GM12878 (cell line): ENCODE measurements at regions not wholly inside any gene's neighbourhood (a gene's known extent, or its start where the extent isn't known, plus 50 kb on each side); places are given as distances from the start of the nearest gene placed in this dataset.

ENCODE experiments used
- ATF3 ChIP-seq: IDR thresholded peaks from 2 replicates; pipeline ENCODE4 v1.6.1; 2011; ENCODE audit warnings: low read depth, mild to moderate bottlenecking, low read length, moderate library complexity, borderline replicate concordance; ENCODE audit errors: extremely low read depth
- BACH1 ChIP-seq: fragments of 450-650 bp; IDR thresholded peaks from 2 replicates; pipeline ENCODE4 v1.6.1; 2017; ENCODE audit warnings: mild to moderate bottlenecking, borderline replicate concordance
- BCLAF1 ChIP-seq: fragments of 450-650 bp; IDR thresholded peaks from 2 replicates; pipeline ENCODE4 v1.6.1; 2017; ENCODE audit warnings: antibody characterized with exemption, mild to moderate bottlenecking, moderate library complexity
- CEBPB ChIP-seq, 2 experiments: fragments of 150-350 bp in 1 of 2; IDR thresholded peaks; 2 replicates each; pipeline ENCODE4 v1.6.1; 2012 to 2014; ENCODE audit warnings: low read depth in 2 of 2, low read length in 2 of 2, borderline replicate concordance in 1 of 2, inconsistent platforms in 1 of 2
- FOXM1 ChIP-seq: IDR thresholded peaks from 2 replicates; pipeline ENCODE4 v1.6.1; 2012; ENCODE audit warnings: low read depth, mild to moderate bottlenecking, inconsistent platforms, low read length, moderate library complexity
- IKZF1 ChIP-seq: fragments of 450-650 bp; conservative IDR thresholded peaks from 2 replicates; pipeline ENCODE4 v1.6.1; 2017; ENCODE audit warnings: antibody characterized with exemption, mild to moderate bottlenecking
- IRF4 ChIP-seq: IDR thresholded peaks from 2 replicates; pipeline ENCODE4 v1.6.1; 2011; ENCODE audit warnings: low read depth, low read length
- MYB ChIP-seq: fragments of 150-350 bp; IDR thresholded peaks from 2 replicates; pipeline ENCODE4 v1.6.1; 2014; ENCODE audit warnings: mild to moderate bottlenecking, low read depth, low read length, borderline replicate concordance
- NBN ChIP-seq: fragments of 450-650 bp; IDR thresholded peaks from 2 replicates; pipeline ENCODE4 v1.6.1; 2016
- POU2F2 ChIP-seq: IDR thresholded peaks from 3 replicates; pipeline ENCODE4 v1.6.1; 2011; ENCODE audit warnings: low read depth, mild to moderate bottlenecking, low read length, borderline replicate concordance
- SMC3 ChIP-seq: IDR thresholded peaks from 2 replicates; pipeline ENCODE4 v1.6.1; 2011; ENCODE audit warnings: low read length, improper control_type of control experiment, borderline replicate concordance
- SP1 ChIP-seq: IDR thresholded peaks from one replicate; pipeline ENCODE4 v1.6.1; 2011; ENCODE audit warnings: low read depth, low read length
- YY1 ChIP-seq: IDR thresholded peaks from 2 replicates; pipeline ENCODE4 v1.6.1; 2011; ENCODE audit warnings: low read depth, mild to moderate bottlenecking, low read length
- ZZZ3 ChIP-seq: IDR thresholded peaks from 2 replicates; pipeline ENCODE4 v1.6.1; 2011; ENCODE audit warnings: low read depth; ENCODE audit not compliant: control insufficient read depth, insufficient read length
- TF ChIP-seq, protein P1 (sequence below): fragments of 450-650 bp; IDR thresholded peaks from 2 replicates; pipeline ENCODE4 v1.6.1; 2016; ENCODE audit warnings: mild to moderate bottlenecking

DNA sequence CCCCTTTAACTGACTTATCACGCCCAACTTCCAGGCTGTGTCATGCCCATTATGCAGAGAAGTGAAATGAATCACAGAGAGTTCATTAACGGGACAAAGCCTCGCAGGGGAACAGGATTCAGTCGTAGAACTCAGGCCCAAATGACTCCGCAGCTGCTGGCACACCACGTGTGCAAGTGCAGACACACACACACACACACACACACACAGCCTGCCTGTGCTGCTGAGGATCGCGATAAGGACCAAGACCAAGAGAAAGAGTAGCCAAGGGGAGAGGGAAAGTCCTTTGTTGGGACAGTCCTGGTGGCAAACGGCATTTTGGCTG lies 90.0 kb upstream of the TAF1B start (continued):
- TF ChIP-seq CEBPB (IDR thresholded peaks at IDR 0.05; ENCODE audit: borderline replicate concordance in 1 of 2, low read depth in 2 of 2, low read length in 2 of 2) (no peak), BACH1 (no peak), IKZF1 (peak; percentile 64), POU2F2 (peak; percentile 63; the same call in 1 of the 3 replicates), FOXM1 (no peak), ATF3 (no peak), BCLAF1 (no peak), IRF4 (peak; percentile 77), YY1 (no peak), ZZZ3 (no peak), SP1 (no peak), SMC3 (0 out of 2 replicates have a peak, but pooled peaks have one; percentile 11), NBN (peak; percentile 76), MYB (no peak)
- TF ChIP-seq, protein P1, sequence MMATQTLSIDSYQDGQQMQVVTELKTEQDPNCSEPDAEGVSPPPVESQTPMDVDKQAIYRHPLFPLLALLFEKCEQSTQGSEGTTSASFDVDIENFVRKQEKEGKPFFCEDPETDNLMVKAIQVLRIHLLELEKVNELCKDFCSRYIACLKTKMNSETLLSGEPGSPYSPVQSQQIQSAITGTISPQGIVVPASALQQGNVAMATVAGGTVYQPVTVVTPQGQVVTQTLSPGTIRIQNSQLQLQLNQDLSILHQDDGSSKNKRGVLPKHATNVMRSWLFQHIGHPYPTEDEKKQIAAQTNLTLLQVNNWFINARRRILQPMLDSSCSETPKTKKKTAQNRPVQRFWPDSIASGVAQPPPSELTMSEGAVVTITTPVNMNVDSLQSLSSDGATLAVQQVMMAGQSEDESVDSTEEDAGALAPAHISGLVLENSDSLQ, result peak; percentile 22; the same call in 1 of the 2 replicates
- TF ChIP-seq, all 136 proteins: peak for 29
